GM12878 (cell line): ENCODE measurements at regions not wholly inside any gene's neighbourhood (a gene's known extent, or its start where the extent isn't known, plus 50 kb on each side); places are given as distances from the start of the nearest gene placed in this dataset.

Experiments used
- ATAC-seq: fragments of 200-7000 bp; cut with Tn5 transposase; 3 replicates; pipeline ENCODE4 v1.9.1; 2020; ENCODE audit warnings: mild to moderate bottlenecking, moderate library complexity
- BruUV-seq: library from RNA; stranded (reverse); fragments of 400-500 nt; replicated peaks from 2 replicates; lab custom pipeline; 2021; lab: Mats Ljungman, UMichigan
- CTCF ChIA-PET: fragments of 300-600 bp; sonication (Branson Sonifier 250); formaldehyde crosslinking; extraction: SDS; loops from one replicate; lab custom pipeline; 2021; ENCODE audit warnings: inconsistent platforms; lab: Yijun Ruan, JAX
- POLR2A ChIA-PET: fragments of 350-600 bp; formaldehyde crosslinking; extraction: SDS; loops from one replicate; lab custom pipeline; 2021; ENCODE audit warnings: inconsistent platforms; lab: Charles Lee
- RAD21 ChIA-PET: fragments of 300-600 bp; sonication (Branson Sonifier 250); formaldehyde crosslinking; loops from one replicate; lab custom pipeline; 2023; ENCODE audit warnings: antibody characterized with exemption; ENCODE audit not compliant: unreplicated experiment; lab: Charles Lee
- SMC1A ChIA-PET: fragments of 300-600 bp; sonication (Branson Sonifier 250); formaldehyde crosslinking; loops from one replicate; lab custom pipeline; 2023; ENCODE audit not compliant: unreplicated experiment, uncharacterized antibody; lab: Charles Lee
- DNase-seq: peaks from one replicate; pipeline ENCODE4 v3.0.0-alpha.2; 2011; ENCODE audit warnings: low read depth, low spot score
- FAIRE-seq: peaks from 3 replicates; lab custom pipeline; 2011; peaks lifted over from hg19 to GRCh38; lab: Jason Lieb, UNC
- H2AFZ ChIP-seq: 2 replicates; pipeline ENCODE4 v1.6.0; 2011; ENCODE audit warnings: low read depth, low read length, control low read depth; ENCODE audit not compliant: control insufficient read depth
- H3K27ac ChIP-seq: 2 replicates; pipeline ENCODE4 v1.5.1; 2011; ENCODE audit warnings: control low read depth; ENCODE audit not compliant: control insufficient read depth, insufficient read depth
- H3K27me3 ChIP-seq, 2 experiments: replicated peaks in 1 of 2; 2 replicates each; pipeline versions ENCODE4 v1.6.0 to v1.6.1; 2011; ENCODE audit warnings: low read length in 1 of 2; ENCODE audit not compliant: control insufficient read depth in 2 of 2, insufficient read depth in 2 of 2
- H3K36me3 ChIP-seq, 2 experiments: 2 replicates each; pipeline ENCODE4 v1.5.1; 2011; ENCODE audit warnings: low read length in 1 of 2; ENCODE audit not compliant: control insufficient read depth in 2 of 2, insufficient read depth in 2 of 2
- H3K4me1 ChIP-seq: 2 replicates; pipeline ENCODE4 v1.6.1; 2011; ENCODE audit warnings: mild to moderate bottlenecking, low read length, moderate library complexity, mixed read lengths; ENCODE audit not compliant: control insufficient read depth, insufficient read depth
- H3K4me2 ChIP-seq: 2 replicates; pipeline ENCODE4 v1.6.0; 2011; ENCODE audit warnings: control low read depth; ENCODE audit not compliant: control insufficient read depth, insufficient read depth
- H3K4me3 ChIP-seq: fragments of 200-600 bp; sonication (generic); 2 replicates; pipeline ENCODE4 v1.5.1; 2016
- H3K79me2 ChIP-seq: 2 replicates; pipeline ENCODE4 v1.6.0; 2011; ENCODE audit warnings: low read length; ENCODE audit not compliant: control insufficient read depth, insufficient read depth
- H3K9ac ChIP-seq: 2 replicates; pipeline ENCODE4 v1.8.0; 2011; ENCODE audit warnings: low read length, control low read depth, mixed read lengths; ENCODE audit not compliant: control insufficient read depth, insufficient read depth
- H3K9me3 ChIP-seq: replicated peaks from 3 replicates; pipeline ENCODE4 v1.5.1; 2011; ENCODE audit warnings: mild to moderate bottlenecking, low read length; ENCODE audit not compliant: control insufficient read depth, insufficient read depth
- H4K20me1 ChIP-seq: 2 replicates; pipeline ENCODE4 v1.6.0; 2011; ENCODE audit not compliant: control insufficient read depth, insufficient read depth
- BCL11A ChIP-seq: IDR thresholded peaks from 2 replicates; pipeline ENCODE4 v1.6.1; 2011; ENCODE audit warnings: low read depth, low read length
- BHLHE40 ChIP-seq, 2 experiments: fragments of 450-650 bp in 1 of 2; IDR thresholded peaks; 2 replicates each; pipeline ENCODE4 v1.6.1; 2011 to 2017; ENCODE audit warnings: low read depth in 2 of 2, borderline replicate concordance in 1 of 2, improper control_type of control experiment in 1 of 2, low read length in 1 of 2, mild to moderate bottlenecking in 1 of 2
- FOXK2 ChIP-seq: fragments of 450-650 bp; IDR thresholded peaks from 2 replicates; pipeline ENCODE4 v1.6.1; 2017; ENCODE audit warnings: mild to moderate bottlenecking, moderate library complexity
- LARP7 ChIP-seq: fragments of 450-650 bp; IDR thresholded peaks from 2 replicates; pipeline ENCODE4 v1.6.1; 2017; ENCODE audit warnings: mild to moderate bottlenecking
- MTA3 ChIP-seq: IDR thresholded peaks from 2 replicates; pipeline ENCODE4 v1.6.1; 2012; ENCODE audit warnings: low read length, inconsistent platforms, borderline replicate concordance
- SIN3A ChIP-seq: IDR thresholded peaks from 2 replicates; pipeline ENCODE4 v1.6.1; 2012; ENCODE audit warnings: low read depth, low read length, improper control_type of control experiment
- SMAD5 ChIP-seq: IDR thresholded peaks from 2 replicates; pipeline ENCODE4 v1.6.1; 2016; ENCODE audit warnings: antibody characterized with exemption, low read depth
- SMARCA5 ChIP-seq: fragments of 450-650 bp; IDR thresholded peaks from 2 replicates; pipeline ENCODE4 v1.6.1; 2017; ENCODE audit warnings: mild to moderate bottlenecking
- SP1 ChIP-seq: IDR thresholded peaks from one replicate; pipeline ENCODE4 v1.6.1; 2011; ENCODE audit warnings: low read depth, low read length
- TBL1XR1 ChIP-seq: IDR thresholded peaks from 2 replicates; pipeline ENCODE4 v1.6.1; 2012; ENCODE audit warnings: low read depth, low read length, improper control_type of control experiment
- WGBS: methylation state at CpG from one replicate; pipeline ENCODE4 v1.1.6; 2016; ENCODE audit warnings: low lambda C conversion rate; ENCODE audit not compliant: insufficient replicate concordance, insufficient coverage; ENCODE audit errors: missing lambda C conversion rate; 5-methylcytosine and 5-hydroxymethylcytosine counted together
- in situ Hi-C: fragments of 300-500 bp; cut with MboI; formaldehyde crosslinking; loops from 9 replicates; pipeline ENCODE4 v1.14.3; 2018; ENCODE audit warnings: mixed read lengths
- intact Hi-C: fragments of 100-400 bp; cut with micrococcal nuclease; formaldehyde crosslinking; loops from one replicate; pipeline ENCODE4 v1.14.2; 2022; ENCODE audit not compliant: unreplicated experiment
- TF ChIP-seq, protein P1 (sequence below): IDR thresholded peaks from 2 replicates; pipeline ENCODE4 v1.6.1; 2012; ENCODE audit warnings: mild to moderate bottlenecking, low read depth, low read length
- TF ChIP-seq, protein P2 (sequence below): fragments of 450-650 bp; IDR thresholded peaks from 2 replicates; pipeline ENCODE4 v1.6.1; 2016; ENCODE audit warnings: mild to moderate bottlenecking
- TF ChIP-seq, protein P3 (sequence below): fragments of 450-650 bp; formaldehyde crosslinking; IDR thresholded peaks from 2 replicates; pipeline ENCODE4 v1.5.0; 2022; ENCODE audit warnings: mild to moderate bottlenecking, missing genetic modification characterization
- TF ChIP-seq, protein P4 (sequence below): IDR thresholded peaks from 2 replicates; pipeline ENCODE4 v1.6.1; 2012; ENCODE audit warnings: low read length, inconsistent platforms

DNA sequence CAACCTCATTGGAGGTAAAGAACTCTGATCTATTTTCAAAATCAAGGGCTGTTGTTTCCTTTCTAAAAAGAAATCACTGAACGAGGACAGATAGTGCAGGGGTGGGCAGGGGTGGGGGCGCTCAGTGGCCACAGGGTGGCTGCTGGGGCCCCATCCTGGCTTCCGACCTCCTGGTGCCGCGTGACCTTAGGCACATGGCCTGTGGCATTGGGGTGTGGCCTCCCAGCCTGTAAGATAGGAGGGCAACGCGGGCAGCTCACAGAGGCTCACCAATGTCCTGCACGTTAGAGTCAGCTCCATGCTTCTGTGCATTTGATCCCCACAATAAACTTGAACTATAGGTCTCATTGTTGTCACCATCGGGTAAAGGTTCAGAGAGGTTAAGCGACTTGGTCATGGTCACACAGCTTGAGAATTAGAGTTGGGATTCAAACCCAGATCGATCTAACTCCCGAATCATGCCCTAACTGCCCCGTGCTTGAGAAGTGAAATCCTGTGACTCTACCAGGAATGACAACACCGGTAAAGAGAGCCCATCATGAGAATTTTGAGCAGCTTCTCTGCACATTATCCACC lies 148.0 kb upstream of the SLC6A11 start (continued):
- TF ChIP-seq, protein P1, sequence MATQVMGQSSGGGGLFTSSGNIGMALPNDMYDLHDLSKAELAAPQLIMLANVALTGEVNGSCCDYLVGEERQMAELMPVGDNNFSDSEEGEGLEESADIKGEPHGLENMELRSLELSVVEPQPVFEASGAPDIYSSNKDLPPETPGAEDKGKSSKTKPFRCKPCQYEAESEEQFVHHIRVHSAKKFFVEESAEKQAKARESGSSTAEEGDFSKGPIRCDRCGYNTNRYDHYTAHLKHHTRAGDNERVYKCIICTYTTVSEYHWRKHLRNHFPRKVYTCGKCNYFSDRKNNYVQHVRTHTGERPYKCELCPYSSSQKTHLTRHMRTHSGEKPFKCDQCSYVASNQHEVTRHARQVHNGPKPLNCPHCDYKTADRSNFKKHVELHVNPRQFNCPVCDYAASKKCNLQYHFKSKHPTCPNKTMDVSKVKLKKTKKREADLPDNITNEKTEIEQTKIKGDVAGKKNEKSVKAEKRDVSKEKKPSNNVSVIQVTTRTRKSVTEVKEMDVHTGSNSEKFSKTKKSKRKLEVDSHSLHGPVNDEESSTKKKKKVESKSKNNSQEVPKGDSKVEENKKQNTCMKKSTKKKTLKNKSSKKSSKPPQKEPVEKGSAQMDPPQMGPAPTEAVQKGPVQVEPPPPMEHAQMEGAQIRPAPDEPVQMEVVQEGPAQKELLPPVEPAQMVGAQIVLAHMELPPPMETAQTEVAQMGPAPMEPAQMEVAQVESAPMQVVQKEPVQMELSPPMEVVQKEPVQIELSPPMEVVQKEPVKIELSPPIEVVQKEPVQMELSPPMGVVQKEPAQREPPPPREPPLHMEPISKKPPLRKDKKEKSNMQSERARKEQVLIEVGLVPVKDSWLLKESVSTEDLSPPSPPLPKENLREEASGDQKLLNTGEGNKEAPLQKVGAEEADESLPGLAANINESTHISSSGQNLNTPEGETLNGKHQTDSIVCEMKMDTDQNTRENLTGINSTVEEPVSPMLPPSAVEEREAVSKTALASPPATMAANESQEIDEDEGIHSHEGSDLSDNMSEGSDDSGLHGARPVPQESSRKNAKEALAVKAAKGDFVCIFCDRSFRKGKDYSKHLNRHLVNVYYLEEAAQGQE, result no peak
- no peak for TF ChIP-seq LARP7

DNA sequence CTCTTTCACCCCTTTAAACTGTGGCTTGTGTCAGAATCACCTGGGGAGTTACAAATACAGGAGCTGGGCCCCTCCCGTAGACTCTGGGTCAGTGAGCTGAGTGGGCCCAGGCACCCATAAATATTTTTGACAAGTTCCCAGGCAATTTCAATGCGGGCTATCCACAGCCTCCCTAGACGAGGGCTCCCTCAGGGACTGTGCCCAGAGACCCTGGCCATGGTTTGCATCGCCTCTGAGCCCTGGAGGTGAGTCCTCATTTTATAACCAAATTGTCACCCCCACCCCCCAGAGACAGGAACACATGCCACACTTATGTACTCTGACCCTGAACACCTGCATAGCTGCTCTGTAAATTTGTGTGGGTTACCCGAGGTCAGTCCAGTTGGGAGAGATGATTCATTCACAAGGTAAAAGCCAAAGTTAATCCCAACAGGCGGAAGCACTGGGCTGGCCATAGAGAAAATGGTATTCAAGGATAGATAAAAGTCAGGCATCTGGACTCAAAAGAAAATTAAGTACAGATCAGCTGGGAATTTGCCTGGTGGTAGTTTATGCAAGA lies 146.5 kb upstream of the SLC6A11 start:
- Histone ChIP-seq H2AFZ (no peak overlapping the region), H3K4me2 (no peak overlapping the region), H4K20me1 (no peaks in the 10 kb centered on the region), H3K9ac (no peak overlapping the region), H3K9me3 (no peaks in the 10 kb centered on the region), H3K36me3 (no peaks in the 10 kb centered on the region), H3K4me3 (no peak overlapping the region), H3K27ac (no peak overlapping the region), H3K27me3 (no peaks in the 10 kb centered on the region; a peak in 1 of 4 replicates), H3K79me2 (no peaks in the 10 kb centered on the region), H3K4me1 (no peaks in the 10 kb centered on the region)
- DNase-seq (no peak), FAIRE-seq (no peak), ATAC-seq (no peak)
- in situ Hi-C loops (no loop called here), intact Hi-C loops (no loop called here)
- ChIA-PET SMC1A (no interaction called here), RAD21 (no interaction called here), CTCF (no interaction called here), POLR2A (no interaction called here)
- BruUV-seq, result no TSS peak
- 56% methylated on average over 6 of the region's 6 CpGs for WGBS
- TF ChIP-seq MTA3 (no peak), SIN3A (no peak), BCL11A (no peak), FOXK2 (no peak), TBL1XR1 (no peak), SMAD5 (no peak), BHLHE40 (IDR thresholded peaks at IDR 0.05; ENCODE audit: borderline replicate concordance in 1 of 2, low read depth in 2 of 2, low read length in 1 of 2) (no peak), SP1 (no peak), SMARCA5 (no peak)
- TF ChIP-seq, protein P2, sequence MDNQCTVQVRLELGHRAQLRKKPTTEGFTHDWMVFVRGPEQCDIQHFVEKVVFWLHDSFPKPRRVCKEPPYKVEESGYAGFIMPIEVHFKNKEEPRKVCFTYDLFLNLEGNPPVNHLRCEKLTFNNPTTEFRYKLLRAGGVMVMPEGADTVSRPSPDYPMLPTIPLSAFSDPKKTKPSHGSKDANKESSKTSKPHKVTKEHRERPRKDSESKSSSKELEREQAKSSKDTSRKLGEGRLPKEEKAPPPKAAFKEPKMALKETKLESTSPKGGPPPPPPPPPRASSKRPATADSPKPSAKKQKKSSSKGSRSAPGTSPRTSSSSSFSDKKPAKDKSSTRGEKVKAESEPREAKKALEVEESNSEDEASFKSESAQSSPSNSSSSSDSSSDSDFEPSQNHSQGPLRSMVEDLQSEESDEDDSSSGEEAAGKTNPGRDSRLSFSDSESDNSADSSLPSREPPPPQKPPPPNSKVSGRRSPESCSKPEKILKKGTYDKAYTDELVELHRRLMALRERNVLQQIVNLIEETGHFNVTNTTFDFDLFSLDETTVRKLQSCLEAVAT, result no peak
- TF ChIP-seq, protein P3, sequence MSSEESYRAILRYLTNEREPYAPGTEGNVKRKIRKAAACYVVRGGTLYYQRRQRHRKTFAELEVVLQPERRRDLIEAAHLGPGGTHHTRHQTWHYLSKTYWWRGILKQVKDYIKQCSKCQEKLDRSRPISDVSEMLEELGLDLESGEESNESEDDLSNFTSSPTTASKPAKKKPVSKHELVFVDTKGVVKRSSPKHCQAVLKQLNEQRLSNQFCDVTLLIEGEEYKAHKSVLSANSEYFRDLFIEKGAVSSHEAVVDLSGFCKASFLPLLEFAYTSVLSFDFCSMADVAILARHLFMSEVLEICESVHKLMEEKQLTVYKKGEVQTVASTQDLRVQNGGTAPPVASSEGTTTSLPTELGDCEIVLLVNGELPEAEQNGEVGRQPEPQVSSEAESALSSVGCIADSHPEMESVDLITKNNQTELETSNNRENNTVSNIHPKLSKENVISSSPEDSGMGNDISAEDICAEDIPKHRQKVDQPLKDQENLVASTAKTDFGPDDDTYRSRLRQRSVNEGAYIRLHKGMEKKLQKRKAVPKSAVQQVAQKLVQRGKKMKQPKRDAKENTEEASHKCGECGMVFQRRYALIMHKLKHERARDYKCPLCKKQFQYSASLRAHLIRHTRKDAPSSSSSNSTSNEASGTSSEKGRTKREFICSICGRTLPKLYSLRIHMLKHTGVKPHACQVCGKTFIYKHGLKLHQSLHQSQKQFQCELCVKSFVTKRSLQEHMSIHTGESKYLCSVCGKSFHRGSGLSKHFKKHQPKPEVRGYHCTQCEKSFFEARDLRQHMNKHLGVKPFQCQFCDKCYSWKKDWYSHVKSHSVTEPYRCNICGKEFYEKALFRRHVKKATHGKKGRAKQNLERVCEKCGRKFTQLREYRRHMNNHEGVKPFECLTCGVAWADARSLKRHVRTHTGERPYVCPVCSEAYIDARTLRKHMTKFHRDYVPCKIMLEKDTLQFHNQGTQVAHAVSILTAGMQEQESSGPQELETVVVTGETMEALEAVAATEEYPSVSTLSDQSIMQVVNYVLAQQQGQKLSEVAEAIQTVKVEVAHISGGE (CRISPR knock-in tag), result no peak
- TF ChIP-seq, protein P4, sequence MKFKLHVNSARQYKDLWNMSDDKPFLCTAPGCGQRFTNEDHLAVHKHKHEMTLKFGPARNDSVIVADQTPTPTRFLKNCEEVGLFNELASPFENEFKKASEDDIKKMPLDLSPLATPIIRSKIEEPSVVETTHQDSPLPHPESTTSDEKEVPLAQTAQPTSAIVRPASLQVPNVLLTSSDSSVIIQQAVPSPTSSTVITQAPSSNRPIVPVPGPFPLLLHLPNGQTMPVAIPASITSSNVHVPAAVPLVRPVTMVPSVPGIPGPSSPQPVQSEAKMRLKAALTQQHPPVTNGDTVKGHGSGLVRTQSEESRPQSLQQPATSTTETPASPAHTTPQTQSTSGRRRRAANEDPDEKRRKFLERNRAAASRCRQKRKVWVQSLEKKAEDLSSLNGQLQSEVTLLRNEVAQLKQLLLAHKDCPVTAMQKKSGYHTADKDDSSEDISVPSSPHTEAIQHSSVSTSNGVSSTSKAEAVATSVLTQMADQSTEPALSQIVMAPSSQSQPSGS, result no peak
